GM12878 (cell line): ENCODE measurements at regions not wholly inside any gene's neighbourhood (a gene's known extent, or its start where the extent isn't known, plus 50 kb on each side); places are given as distances from the start of the nearest gene placed in this dataset.

Source experiments
- ATAC-seq: fragments of 200-7000 bp; cut with Tn5 transposase; 3 replicates; pipeline ENCODE4 v1.9.1; 2020; ENCODE audit warnings: mild to moderate bottlenecking, moderate library complexity
- BruUV-seq: library from RNA; stranded (reverse); fragments of 400-500 nt; replicated peaks from 2 replicates; lab custom pipeline; 2021; lab: Mats Ljungman, UMichigan
- CTCF ChIA-PET: fragments of 300-600 bp; sonication (Branson Sonifier 250); formaldehyde crosslinking; extraction: SDS; loops from one replicate; lab custom pipeline; 2021; ENCODE audit warnings: inconsistent platforms; lab: Yijun Ruan, JAX
- POLR2A ChIA-PET: fragments of 350-600 bp; formaldehyde crosslinking; extraction: SDS; loops from one replicate; lab custom pipeline; 2021; ENCODE audit warnings: inconsistent platforms; lab: Charles Lee
- RAD21 ChIA-PET: fragments of 300-600 bp; sonication (Branson Sonifier 250); formaldehyde crosslinking; loops from one replicate; lab custom pipeline; 2023; ENCODE audit warnings: antibody characterized with exemption; ENCODE audit not compliant: unreplicated experiment; lab: Charles Lee
- SMC1A ChIA-PET: fragments of 300-600 bp; sonication (Branson Sonifier 250); formaldehyde crosslinking; loops from one replicate; lab custom pipeline; 2023; ENCODE audit not compliant: unreplicated experiment, uncharacterized antibody; lab: Charles Lee
- DNase-seq: peaks from one replicate; pipeline ENCODE4 v3.0.0-alpha.2; 2011; ENCODE audit warnings: low read depth, low spot score
- FAIRE-seq: peaks from 3 replicates; lab custom pipeline; 2011; peaks lifted over from hg19 to GRCh38; lab: Jason Lieb, UNC
- H2AFZ ChIP-seq: 2 replicates; pipeline ENCODE4 v1.6.0; 2011; ENCODE audit warnings: low read depth, low read length, control low read depth; ENCODE audit not compliant: control insufficient read depth
- H3K27ac ChIP-seq: 2 replicates; pipeline ENCODE4 v1.5.1; 2011; ENCODE audit warnings: control low read depth; ENCODE audit not compliant: control insufficient read depth, insufficient read depth
- H3K27me3 ChIP-seq, 2 experiments: replicated peaks in 1 of 2; 2 replicates each; pipeline versions ENCODE4 v1.6.0 to v1.6.1; 2011; ENCODE audit warnings: low read length in 1 of 2; ENCODE audit not compliant: control insufficient read depth in 2 of 2, insufficient read depth in 2 of 2
- H3K36me3 ChIP-seq, 2 experiments: 2 replicates each; pipeline ENCODE4 v1.5.1; 2011; ENCODE audit warnings: low read length in 1 of 2; ENCODE audit not compliant: control insufficient read depth in 2 of 2, insufficient read depth in 2 of 2
- H3K4me1 ChIP-seq: 2 replicates; pipeline ENCODE4 v1.6.1; 2011; ENCODE audit warnings: mild to moderate bottlenecking, low read length, moderate library complexity, mixed read lengths; ENCODE audit not compliant: control insufficient read depth, insufficient read depth
- H3K4me2 ChIP-seq: 2 replicates; pipeline ENCODE4 v1.6.0; 2011; ENCODE audit warnings: control low read depth; ENCODE audit not compliant: control insufficient read depth, insufficient read depth
- H3K4me3 ChIP-seq: fragments of 200-600 bp; sonication (generic); 2 replicates; pipeline ENCODE4 v1.5.1; 2016
- H3K79me2 ChIP-seq: 2 replicates; pipeline ENCODE4 v1.6.0; 2011; ENCODE audit warnings: low read length; ENCODE audit not compliant: control insufficient read depth, insufficient read depth
- H3K9ac ChIP-seq: 2 replicates; pipeline ENCODE4 v1.8.0; 2011; ENCODE audit warnings: low read length, control low read depth, mixed read lengths; ENCODE audit not compliant: control insufficient read depth, insufficient read depth
- H3K9me3 ChIP-seq: replicated peaks from 3 replicates; pipeline ENCODE4 v1.5.1; 2011; ENCODE audit warnings: mild to moderate bottlenecking, low read length; ENCODE audit not compliant: control insufficient read depth, insufficient read depth
- H4K20me1 ChIP-seq: 2 replicates; pipeline ENCODE4 v1.6.0; 2011; ENCODE audit not compliant: control insufficient read depth, insufficient read depth
- BACH1 ChIP-seq: fragments of 450-650 bp; IDR thresholded peaks from 2 replicates; pipeline ENCODE4 v1.6.1; 2017; ENCODE audit warnings: mild to moderate bottlenecking, borderline replicate concordance
- E2F8 ChIP-seq: fragments of 450-650 bp; IDR thresholded peaks from 2 replicates; pipeline ENCODE4 v1.6.1; 2018; ENCODE audit warnings: mild to moderate bottlenecking, low read depth, moderate library complexity; ENCODE audit not compliant: partially characterized antibody
- IRF3 ChIP-seq: fragments of 450-650 bp; IDR thresholded peaks from 2 replicates; pipeline ENCODE4 v1.6.1; 2014; ENCODE audit warnings: mild to moderate bottlenecking
- KDM1A ChIP-seq: fragments of 200-600 bp; sonication (generic); IDR thresholded peaks from 2 replicates; pipeline ENCODE4 v1.6.1; 2016; ENCODE audit warnings: borderline replicate concordance
- PML ChIP-seq: IDR thresholded peaks from 2 replicates; pipeline ENCODE4 v1.6.1; 2012; ENCODE audit warnings: low read length, inconsistent platforms
- SUPT20H ChIP-seq: IDR thresholded peaks from 2 replicates; pipeline ENCODE4 v1.6.1; 2011; ENCODE audit warnings: low read depth, mild to moderate bottlenecking, low read length, moderate library complexity, borderline replicate concordance; ENCODE audit not compliant: control insufficient read depth
- ZNF592 ChIP-seq: fragments of 450-650 bp; IDR thresholded peaks from 2 replicates; pipeline ENCODE4 v1.6.1; 2017; ENCODE audit warnings: mild to moderate bottlenecking, moderate library complexity
- WGBS: methylation state at CpG from one replicate; pipeline ENCODE4 v1.1.6; 2016; ENCODE audit warnings: low lambda C conversion rate; ENCODE audit not compliant: insufficient replicate concordance, insufficient coverage; ENCODE audit errors: missing lambda C conversion rate; 5-methylcytosine and 5-hydroxymethylcytosine counted together
- in situ Hi-C: fragments of 300-500 bp; cut with MboI; formaldehyde crosslinking; loops from 9 replicates; pipeline ENCODE4 v1.14.3; 2018; ENCODE audit warnings: mixed read lengths
- intact Hi-C: fragments of 100-400 bp; cut with micrococcal nuclease; formaldehyde crosslinking; loops from one replicate; pipeline ENCODE4 v1.14.2; 2022; ENCODE audit not compliant: unreplicated experiment

GRCh38 chr15:95327661-95328060, 1002.8 kb upstream of the NR2F2 start:
- H3K36me3 ChIP-seq: no peaks in the 10 kb centered on the region
- CTCF ChIA-PET: interaction anchor here (1.2 kb wide), 1 partner anchor 23 kb away, joined by 3 read pairs; no protein-coding TSS in a partner anchor
- no peak overlapping the region for H2AFZ ChIP-seq
- FAIRE-seq: no peak
- RAD21 ChIA-PET: no interaction called here
- no peaks in the 10 kb centered on the region for H3K9me3 ChIP-seq
- BruUV-seq: no TSS peak
- 31% methylated on average over 10 of the region's 10 CpGs for WGBS
- no peaks in the 10 kb centered on the region for H3K79me2 ChIP-seq
- no peaks in the 10 kb centered on the region for H3K27me3 ChIP-seq
- no peak overlapping the region for H3K4me2 ChIP-seq
- no peak for TF ChIP-seq E2F8
- TF ChIP-seq, all 136 proteins: peak for 0
- POLR2A ChIA-PET: no interaction called here
- no peaks in the 10 kb centered on the region for H4K20me1 ChIP-seq
- H3K9ac ChIP-seq: no peak overlapping the region
- H3K27ac ChIP-seq: no peak overlapping the region
- SMC1A ChIA-PET: interaction anchor here (1.2 kb wide), 1 partner anchor 68 kb away, joined by 3 read pairs; no protein-coding TSS in a partner anchor
- DNase-seq: no peak
- in situ Hi-C loops: no loop called here
- intact Hi-C loops: no loop called here
- ATAC-seq: no peak
- H3K4me3 ChIP-seq: no peak overlapping the region
- H3K4me1 ChIP-seq: no peaks in the 10 kb centered on the region

- WGBS: 0% methylated on average over 3 of the region's 3 CpGs
- intact Hi-C loops: no loop called here
- no peak for FAIRE-seq
- no peak for TF ChIP-seq SUPT20H
- TF ChIP-seq PML: no peak
- no peak for TF ChIP-seq ZNF592
- TF ChIP-seq IRF3: no peak
- TF ChIP-seq BACH1: no peak
- TF ChIP-seq KDM1A: no peak
Observed at GRCh38 chr15:95328559-95328958, 1001.9 kb upstream of the NR2F2 start.

More at GRCh38 chr15:95328559-95328958, 1001.9 kb upstream of the NR2F2 start:
- ChIA-PET SMC1A (interaction anchor here (1.1 to 1.9 kb wide), 6 partner anchors 40 to 227 kb away, joined by 3 to 5 read pairs (median 3); no protein-coding TSS in a partner anchor), CTCF (interaction anchor here (1.2 kb wide), 1 partner anchor 24 kb away, joined by 3 read pairs; no protein-coding TSS in a partner anchor), RAD21 (interaction anchor here (1.7 kb wide), 1 partner anchor 10 kb away, joined by 5 read pairs; no protein-coding TSS in a partner anchor), POLR2A (no interaction called here)
- no peaks in the 10 kb centered on the region for H3K9me3 ChIP-seq
- no peak overlapping the region for H3K4me2 ChIP-seq
- DNase-seq (no peak), ATAC-seq (no peak)
- H2AFZ ChIP-seq: no peak overlapping the region
- H3K36me3 ChIP-seq: no peaks in the 10 kb centered on the region
- no peak overlapping the region for H3K4me3 ChIP-seq
- no peaks in the 10 kb centered on the region for H3K4me1 ChIP-seq
- in situ Hi-C loops: no loop called here
- BruUV-seq: no TSS peak
- no peaks in the 10 kb centered on the region for H3K79me2 ChIP-seq
- H3K9ac ChIP-seq: no peak overlapping the region
- no peak overlapping the region for H3K27ac ChIP-seq
- no peaks in the 10 kb centered on the region for H4K20me1 ChIP-seq
- H3K27me3 ChIP-seq: no peaks in the 10 kb centered on the region
